NCI-H2227 (cell line): ENCODE measurements at regions not wholly inside any gene's neighbourhood (a gene's known extent, or its start where the extent isn't known, plus 50 kb on each side); places are given as distances from the start of the nearest gene placed in this dataset.
"Not testable (repeated sequence)": the region's sequence is repeated elsewhere in the genome, so short reads cannot be mapped to it uniquely, and the experiment has no call there.

Source experiments
- DNase-seq: peaks from one replicate; lab custom pipeline; 2025; ENCODE audit not compliant: unreplicated experiment; lab: John Stamatoyannopoulos, UW

GRCh38 chr2:154961676-154962075, 263.2 kb downstream of the KCNJ3 start:
- no peak for DNase-seq

GRCh38 chr2:154960802-154961583, 262.5 kb downstream of the KCNJ3 start:
- no peak for DNase-seq

GRCh38 chr2:154952346-154952980, 254.0 kb downstream of the KCNJ3 start:
- peak; percentile 62 for DNase-seq

GRCh38 chr2:154947416-154947815, 248.9 kb downstream of the KCNJ3 start:
- not testable (repeated sequence) for DNase-seq

GRCh38 chr2:154945984-154946383, 247.5 kb downstream of the KCNJ3 start:
- DNase-seq: peak; percentile 52

- DNase-seq: no peak
Measured at GRCh38 chr2:154941379-154941778, 242.9 kb downstream of the KCNJ3 start.

GRCh38 chr2:154934213-154934612, 235.7 kb downstream of the KCNJ3 start:
- no peak for DNase-seq

GRCh38 chr2:154924531-154924930, 226.0 kb downstream of the KCNJ3 start:
- no peak for DNase-seq

GRCh38 chr2:154914561-154914960, 216.1 kb downstream of the KCNJ3 start:
- no peak for DNase-seq

GRCh38 chr2:154912215-154912614, 213.7 kb downstream of the KCNJ3 start:
- no peak for DNase-seq

- DNase-seq: no peak
Measured at GRCh38 chr2:154911729-154912128, 213.2 kb downstream of the KCNJ3 start.

- DNase-seq: no peak
Measured at GRCh38 chr2:154910701-154911100, 212.2 kb downstream of the KCNJ3 start.

GRCh38 chr2:154908327-154908726, 209.8 kb downstream of the KCNJ3 start:
- DNase-seq: no peak
